IPS DF 4.7 (cell line): ENCODE measurements at regions not wholly inside any gene's neighbourhood (a gene's known extent, or its start where the extent isn't known, plus 50 kb on each side); places are given as distances from the start of the nearest gene placed in this dataset.
"Not testable (repeated sequence)": the region's sequence is repeated elsewhere in the genome, so short reads cannot be mapped to it uniquely, and the experiment has no call there.

Experiments used
- DNase-seq: peaks from one replicate; pipeline ENCODE4 v3.0.0-alpha.2; 2013; ENCODE audit warnings: low spot score; ENCODE audit errors: extremely low read depth

DNA sequence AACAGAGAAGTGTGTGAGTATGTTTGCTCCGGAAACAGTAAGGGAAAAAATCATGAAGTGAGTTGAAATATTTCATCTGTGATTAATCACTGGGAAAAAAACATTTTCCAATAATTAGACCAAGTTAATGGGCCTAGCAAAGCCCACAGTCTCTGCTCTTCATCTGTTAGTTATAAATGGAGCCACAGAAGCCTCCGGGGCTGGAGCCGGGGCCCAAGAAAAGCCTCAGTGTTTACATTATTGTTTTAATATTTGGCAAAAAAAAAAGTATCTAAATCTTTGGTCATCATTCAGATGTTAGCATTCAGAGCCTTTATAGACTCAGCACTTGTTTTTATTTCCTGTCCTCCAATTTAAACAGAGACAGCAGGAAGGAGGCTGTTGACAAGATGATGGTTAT lies 115.0 kb downstream of the UBE2U start:
- DNase-seq, result no peak

DNA sequence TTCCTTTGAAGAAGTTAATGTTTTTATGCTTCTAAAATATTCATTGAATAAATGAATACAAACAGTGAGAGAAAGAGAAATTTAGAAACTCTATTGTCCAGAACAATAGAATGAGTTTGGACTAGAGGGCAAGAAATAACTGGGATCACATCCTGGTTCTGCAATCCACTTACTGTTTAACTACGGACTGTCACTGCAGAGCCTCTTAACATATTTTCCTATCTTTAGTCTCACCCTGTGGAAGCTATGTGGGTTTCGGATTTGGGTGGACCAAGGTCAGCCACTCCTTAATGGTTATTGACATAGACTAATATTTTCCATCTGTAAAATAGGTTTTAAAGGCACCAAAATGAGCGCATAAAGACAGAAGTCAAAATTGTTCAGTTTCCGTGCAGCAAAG lies 116.6 kb downstream of the UBE2U start:
- no peak for DNase-seq

DNA sequence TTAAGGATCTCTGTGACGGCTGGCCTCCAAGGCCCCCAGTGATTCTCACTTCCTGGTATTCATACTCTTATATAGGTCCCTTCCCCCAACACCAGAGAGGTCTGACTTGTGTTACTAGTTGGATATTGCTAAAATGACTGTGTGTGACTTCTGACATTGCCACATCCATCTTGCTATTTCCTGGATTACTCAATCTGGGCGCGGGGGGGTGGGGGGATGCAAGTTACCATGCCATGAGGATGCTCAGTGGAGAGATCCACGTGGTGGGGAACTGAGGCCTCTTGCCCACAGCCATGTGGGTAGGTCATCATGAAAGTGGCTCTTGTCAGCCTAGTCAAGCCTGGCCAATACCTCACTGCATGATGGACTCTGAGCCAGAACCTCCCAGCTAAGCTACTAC lies 117.0 kb downstream of the UBE2U start:
- no peak for DNase-seq

DNA sequence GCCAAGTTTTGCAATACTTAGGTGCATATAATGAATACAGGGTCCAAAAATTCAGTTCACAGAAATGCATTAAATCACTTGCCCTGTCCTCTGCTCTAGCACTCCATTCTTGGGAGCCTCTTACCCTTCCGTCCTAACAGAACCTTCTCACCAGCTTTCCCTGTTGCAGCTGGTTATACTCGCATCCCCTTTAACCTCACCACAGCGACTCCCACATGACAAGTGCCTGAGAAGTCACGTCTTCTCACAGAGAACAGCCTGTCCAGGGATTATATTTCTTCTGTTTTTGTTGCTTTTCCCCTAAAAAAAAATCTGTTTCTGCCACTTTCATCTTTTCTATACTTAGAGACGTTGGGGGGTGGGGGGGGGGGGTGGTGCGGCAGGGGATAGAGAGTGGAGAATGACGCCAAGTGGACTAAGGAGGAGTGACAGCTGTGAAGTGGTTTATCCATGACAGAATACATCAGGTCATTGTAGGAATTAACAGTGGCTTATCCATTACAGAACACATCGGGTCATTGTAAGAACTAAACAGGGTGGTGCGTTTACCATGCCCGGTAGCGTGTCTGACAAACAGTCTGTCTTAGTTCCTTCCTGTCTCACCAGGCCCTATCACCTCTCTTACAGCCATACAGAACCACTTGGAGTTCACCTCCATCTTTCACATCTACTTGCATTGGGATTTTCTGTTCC lies 117.6 kb downstream of the UBE2U start:
- DNase-seq, result no peak

DNA sequence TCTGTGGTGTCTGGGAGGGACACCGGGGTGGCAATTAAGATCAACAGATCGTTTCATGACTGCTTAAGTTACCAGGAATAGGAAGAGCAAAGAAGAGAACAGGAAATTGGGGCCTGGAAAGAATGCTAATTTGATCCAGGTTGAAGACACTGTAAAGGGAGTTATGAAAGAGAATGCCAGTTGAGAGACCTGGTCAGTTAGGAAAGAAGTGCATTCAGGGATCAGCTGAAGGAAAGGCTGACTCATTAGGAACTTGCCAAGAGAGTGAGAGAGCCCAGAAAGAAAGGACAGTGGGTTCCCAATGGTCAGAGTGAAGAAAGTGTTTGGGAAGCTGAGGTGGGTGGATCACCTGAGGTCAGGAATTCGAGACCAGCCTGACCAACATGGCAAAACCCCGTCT lies 119.6 kb downstream of the UBE2U start:
- DNase-seq, result no peak

DNA sequence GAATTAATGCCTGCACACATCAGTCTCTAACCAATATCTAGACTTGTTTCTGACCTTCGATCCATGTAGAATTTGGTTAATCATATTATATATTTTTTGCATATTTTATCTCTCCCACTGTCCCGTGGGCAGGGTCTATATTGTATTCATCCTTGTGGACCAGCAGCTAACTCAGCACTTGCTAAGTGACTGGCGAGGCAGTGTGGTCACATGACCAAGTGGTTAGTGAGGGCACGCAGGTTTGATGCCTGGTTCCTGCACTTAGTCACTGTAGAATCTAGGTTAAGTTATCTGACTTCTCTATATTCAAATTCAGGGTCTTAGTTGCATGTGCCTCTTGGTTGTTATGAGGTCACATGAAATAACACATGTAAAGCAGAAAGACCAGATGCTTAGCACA lies 120.5 kb downstream of the UBE2U start:
- DNase-seq, result no peak

DNA sequence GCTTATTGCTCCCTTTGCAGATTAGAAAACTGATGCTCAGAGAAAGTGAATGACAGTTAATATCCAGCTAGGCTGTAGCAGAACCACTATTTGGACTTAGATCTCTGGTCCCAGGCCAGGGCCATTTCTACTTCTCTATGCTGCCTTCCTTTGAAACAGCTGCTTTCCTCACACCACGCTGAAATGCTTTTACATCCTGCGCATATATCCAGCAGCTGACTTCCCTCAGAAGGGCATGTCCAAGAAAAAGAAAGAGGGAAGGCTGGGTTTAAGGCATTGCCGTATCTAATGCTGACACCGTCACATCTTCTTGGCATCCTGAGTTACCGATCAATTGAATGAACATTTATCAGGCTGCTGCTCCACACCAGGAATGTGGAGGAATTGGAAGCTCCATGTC lies 122.4 kb downstream of the UBE2U start:
- DNase-seq, result no peak

DNA sequence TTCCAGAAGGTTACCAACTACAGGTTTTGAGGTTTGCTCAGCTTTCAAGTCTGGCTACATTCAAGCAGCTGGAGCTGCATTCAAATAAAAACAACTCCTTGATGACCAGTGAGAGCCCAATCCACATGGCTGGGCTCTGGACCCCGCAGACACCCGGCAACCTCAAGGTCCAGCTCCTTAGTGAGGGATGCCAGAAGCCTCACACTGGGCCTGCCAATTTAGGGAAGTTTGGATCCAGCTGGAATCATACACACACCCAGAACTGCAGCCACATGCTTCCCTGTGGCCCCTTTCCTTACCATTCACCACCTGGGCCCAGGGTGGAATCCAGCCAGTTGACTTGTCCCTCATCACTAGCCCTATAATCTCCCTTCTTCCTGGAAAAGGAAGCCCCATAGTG lies 123.7 kb downstream of the UBE2U start:
- no peak for DNase-seq

DNA sequence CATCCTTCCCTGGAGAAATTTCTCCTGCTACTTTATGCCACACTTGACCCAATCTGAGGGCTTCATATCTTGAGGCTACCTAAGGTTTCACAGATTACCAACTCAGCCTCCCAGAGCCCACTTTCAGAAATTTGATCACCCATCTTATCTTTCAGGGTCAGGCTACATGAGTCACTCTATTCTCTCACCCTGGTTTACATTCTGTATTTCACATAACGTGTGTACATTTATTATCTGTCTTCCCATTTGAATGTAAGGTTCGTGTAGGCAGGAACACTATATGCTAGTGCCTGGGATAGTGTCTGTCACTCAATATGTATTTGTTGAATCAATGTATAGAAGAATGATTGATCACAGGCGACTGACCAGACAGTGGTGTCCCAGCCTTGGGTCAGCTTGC lies 124.8 kb downstream of the UBE2U start:
- no peak for DNase-seq

DNA sequence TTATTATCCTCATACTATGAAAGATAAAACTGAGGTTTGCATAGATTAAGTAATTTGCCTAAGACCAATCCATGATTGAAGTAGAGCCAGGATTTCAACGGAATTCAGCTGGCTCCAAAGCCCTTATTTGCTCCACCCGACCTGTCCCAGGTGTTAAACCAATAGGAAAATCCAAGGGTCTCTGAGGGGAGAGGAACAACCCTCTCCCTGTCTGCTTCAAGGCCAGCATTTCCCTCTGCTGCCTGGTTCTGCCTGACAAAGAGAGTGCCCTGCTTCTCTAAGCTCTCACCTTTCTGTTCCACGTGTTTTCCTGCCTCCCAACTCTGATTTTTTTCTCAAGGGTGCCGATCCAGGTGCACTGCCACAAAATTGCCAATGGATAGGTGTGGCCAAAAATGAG lies 127.4 kb downstream of the UBE2U start:
- DNase-seq, result no peak

DNA sequence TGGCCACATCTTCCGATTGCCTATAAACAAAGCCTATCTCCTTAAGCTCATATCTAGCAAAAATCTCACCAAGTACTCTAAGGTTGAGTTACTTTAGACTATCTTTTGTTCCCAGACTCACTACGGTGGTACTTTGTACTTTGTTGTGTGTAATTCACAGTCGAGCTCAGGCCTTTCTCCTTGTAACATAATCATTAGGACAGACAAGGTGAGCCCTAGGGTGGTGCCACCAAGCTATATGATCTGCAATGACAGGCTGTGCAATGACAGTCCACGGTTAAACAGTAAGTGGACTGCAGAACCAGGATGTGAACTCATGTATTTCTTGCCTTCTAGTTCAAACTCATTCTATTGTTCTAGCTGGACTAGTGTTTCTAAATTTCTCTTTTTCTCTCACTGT lies 132.2 kb downstream of the UBE2U start:
- DNase-seq, result no peak

DNA sequence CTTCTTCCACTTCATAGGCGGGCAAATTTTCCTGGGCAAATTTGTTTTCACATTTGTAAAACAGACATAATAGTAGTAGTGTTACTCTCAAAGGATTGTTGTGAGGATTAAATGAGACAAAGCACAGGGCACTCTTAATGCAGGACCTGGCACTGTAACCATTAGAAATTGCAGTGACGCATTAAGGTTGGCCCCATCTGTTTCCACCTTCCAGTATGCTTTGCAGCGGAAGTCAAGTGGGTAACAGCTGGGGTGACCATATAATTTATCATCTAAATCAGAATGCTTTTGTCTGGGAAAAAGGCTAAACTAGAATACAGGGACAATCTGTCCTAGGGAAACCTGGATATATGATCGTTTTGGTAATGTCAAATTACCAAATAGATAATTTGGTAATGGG lies 132.5 kb upstream of the CACHD1 start:
- no peak for DNase-seq

DNA sequence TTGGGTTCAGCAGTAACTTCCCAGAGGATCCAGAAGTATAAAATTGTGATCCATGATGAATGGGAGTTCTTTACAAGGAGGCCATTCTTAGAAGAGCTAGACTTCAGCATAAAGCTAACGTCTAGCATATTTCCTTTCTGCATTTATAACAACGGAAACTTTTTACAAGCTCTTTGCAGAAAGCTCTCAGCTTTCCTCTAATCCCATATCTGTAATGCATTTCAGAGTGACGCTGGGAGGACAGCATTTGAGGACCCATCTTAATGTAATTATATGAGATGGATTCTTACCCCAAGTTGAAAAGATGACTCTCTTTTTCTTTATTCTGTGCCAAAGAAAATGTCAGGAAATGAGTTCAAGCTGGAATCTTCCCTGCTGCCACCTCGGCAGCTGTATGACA lies 132.0 kb upstream of the CACHD1 start:
- no peak for DNase-seq

DNA sequence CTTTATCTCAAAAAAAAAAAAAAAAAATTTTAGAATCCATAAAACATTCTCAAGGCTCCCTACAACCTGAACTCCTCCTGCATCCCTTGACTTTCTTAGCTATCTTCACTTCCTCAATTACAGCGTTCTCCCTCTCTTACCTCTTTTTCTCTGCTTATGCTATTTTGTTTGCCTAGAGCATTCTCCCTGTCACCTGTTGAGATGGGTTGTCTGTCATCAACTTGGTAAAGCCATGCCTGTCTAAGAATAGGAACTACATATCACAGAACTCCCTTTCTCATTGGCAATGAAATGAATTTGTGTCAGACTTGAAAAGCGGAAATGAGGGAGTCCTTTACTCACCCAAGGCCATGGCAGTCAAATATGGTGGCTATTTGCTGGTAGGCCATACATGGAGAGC lies 129.6 kb upstream of the CACHD1 start:
- DNase-seq, result no peak

DNA sequence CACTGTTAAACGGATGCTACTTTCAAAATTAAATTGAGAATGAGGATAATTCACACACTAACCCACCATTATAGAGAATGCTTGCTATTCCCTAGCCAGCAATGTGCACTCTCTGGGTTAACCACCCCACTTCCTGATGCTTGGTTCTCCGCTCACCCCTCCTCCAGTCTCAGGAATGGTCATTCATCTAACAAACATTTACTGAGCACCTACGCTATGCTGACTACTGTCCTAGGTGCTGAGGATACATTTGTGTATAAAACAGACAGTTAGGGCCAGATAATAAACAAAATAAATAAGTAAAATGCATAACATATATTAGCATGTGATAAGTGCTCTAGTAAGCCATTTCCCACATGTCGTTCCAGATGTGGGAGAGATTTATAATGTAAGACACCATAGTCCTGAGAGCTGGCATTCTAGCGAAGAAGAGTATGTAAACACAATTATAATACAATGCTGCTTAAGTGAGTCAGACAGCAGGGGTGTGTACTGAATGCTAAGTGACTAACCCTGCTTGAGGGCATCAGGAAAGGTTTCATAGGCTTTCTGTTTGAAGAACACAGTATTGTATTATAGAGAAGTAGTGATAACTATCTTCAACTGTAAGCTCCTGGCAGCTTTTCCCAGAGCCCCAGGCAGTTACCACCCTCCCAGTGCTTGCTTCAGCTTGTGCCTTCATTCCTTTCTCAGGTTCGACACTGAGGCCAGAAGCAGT lies 126.7 kb upstream of the CACHD1 start:
- DNase-seq, result no peak

DNA sequence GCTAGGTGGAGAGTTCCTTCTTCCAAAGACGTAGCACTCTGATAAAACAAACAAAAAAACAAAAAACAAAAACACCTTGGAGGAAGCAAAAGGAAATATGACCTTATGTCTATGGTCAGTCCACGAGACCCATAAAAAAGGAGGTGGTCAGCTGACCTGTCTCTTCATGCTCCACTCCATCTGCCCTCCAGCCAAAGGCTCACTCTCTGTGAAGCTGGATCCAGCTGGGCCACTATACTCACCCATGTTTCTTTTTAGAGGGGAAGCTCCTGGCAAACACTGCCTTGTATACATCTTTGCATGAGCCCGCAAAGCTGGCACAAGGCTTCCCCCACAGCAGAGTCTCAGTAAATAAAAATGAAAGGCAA lies 126.1 kb upstream of the CACHD1 start:
- no peak for DNase-seq

DNA sequence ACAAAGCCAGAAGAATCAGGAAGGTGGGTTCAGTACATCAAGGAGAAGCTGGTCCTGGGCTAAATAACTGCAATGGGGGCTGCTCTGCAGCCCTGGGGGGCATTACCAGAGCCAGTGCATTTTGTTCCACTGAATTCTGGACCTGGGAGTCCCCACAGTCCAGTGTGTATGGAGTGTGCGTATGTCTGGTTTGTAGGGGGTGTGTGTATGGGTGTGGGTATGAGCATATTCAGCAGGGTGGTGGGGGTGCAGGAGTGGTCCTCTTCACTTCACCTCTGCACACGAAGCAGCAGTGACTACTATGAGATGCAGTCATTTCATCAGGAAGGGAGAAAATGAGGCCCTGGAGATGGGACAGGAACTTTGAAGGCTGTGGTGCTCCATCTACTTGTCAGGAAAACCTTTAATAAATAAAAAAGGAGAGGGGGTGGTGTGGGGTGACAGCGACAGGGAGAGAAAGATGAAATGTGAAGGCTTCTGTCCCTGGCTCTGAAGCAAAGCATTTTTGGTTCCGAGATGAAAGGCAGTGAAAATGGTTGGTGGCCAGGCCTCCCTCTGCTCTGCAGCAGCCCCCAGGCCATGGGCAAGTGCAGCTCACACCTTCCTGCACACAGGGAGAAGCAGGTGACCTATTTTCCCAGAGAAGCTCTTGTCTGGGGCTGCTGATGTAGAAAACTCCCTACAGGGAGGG lies 121.5 kb upstream of the CACHD1 start:
- DNase-seq, result no peak

DNA sequence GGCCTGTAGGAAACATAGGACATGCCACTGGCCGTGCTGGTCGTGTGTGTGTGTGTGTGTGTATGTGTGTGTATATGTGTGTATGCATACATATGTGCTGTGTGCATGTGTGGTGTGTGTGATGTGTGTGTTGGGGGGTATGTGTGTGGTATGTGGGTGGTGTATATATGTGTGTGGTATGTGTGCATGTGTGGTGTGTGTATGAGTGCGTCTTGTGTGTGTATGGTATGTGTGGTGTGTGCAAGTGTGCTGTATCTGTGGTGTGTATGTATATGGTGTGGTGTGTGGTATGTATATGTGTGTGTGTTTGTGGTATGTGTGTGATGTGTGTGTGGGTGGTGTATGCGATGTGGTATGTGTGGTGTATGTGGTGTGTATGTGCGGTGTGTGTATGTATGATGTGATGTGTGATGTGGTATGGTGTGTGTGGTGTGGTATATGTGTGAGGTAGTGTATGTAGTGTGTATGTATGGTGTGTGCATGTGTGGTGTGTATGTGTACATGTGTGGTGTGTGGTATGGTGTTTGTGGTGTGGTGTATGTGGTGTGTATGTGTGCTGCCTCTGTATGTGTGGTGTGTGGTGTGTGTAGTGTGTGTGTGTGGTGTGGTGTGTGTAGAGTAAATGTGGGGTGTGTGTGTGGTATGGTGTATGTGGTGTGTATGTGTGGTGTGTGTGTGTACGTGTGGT lies 120.8 kb upstream of the CACHD1 start:
- DNase-seq, result no peak

DNA sequence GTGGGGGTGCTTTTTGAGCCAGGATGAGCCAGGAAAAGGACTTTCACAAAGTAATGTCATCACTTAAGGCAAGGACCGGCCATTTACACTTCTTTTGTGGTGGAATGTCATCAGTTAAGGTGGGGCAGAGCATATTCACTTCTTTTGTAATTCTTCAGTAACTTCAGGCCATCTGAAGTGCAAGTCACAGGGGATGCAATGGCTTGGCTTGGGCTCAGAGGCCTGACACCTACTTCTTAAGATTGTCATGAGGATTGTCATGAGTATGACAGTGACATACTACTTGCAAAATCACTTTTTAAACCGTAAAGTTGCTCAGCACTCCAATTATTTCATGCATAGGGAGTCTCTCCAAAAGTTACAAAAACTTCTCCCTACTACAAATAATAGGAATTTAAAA lies 114.4 kb upstream of the CACHD1 start:
- DNase-seq, result not testable (repeated sequence)

DNA sequence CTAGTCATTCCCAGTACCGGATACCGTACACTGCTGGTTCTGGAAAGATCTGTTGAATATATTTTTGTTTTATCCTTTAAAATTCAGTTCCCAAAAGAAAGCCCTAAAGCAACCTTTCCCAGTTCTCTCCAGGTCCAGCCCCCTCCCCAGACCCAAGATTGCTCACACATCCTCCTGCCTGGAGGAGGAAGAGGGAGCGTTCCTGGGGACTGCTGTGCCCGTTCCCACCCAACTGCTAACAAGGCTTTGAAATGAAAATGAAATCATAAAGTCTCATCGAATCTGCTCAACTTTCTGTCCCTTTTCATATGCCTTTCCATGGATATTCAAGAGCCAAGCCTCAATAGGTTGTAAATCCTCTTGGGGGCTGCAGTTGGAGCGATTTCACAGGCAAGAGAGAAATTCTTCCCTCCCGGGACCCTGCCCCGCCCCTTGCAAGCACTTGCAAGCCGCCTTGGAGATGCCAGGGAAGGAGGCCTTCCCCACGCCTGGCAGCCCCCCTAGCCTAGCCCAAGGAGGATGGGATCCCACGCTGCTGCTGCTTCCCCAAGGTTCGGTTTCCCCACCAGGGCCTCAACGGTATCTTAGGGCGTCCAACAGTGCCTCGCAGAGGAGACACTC lies 113.2 kb upstream of the CACHD1 start:
- DNase-seq, result no peak

DNA sequence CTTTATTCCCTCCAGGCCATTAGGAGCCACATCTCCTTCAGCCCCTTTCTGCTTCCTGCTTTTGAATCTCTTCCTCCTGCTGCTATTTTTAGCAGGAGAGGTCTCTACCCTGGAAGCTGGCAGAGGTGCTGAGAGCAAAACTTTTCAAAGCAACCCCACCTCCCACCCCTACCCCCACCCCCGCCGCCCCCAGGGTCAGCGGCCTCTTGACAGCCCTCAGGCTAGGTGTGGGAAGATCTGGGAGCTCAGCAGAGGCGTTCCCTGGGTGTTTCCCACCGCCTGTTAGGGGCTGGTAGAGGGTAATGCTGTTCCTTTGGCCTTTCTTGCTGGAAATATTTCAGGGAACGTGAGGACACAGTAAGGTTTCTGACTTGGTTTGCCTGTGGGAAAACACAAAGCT lies 112.5 kb upstream of the CACHD1 start:
- no peak for DNase-seq

DNA sequence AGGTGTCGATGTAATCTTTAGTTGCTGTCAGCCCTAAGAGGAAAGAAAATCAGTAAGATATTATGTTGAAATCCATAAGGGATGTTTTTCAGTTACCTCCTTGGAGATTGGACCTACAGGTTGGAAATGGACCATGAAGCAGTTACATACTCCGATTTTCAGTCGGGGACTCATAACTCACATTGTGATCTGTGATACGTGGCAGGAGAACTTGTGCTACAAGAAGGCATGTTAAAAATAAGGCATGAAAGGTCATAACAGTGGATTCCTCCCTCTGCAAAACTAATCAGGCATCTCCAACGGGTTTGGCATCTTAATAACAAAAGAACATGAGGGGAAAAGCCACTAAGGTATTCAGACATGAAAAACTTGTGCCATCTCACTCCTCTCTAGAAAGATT lies 111.2 kb upstream of the CACHD1 start:
- no peak for DNase-seq
